ENCODE measurements at regions not wholly inside any gene's neighbourhood (a gene's known extent, or its start where the extent isn't known, plus 50 kb on each side); places are given as distances from the start of the nearest gene placed in this dataset.

DNA sequence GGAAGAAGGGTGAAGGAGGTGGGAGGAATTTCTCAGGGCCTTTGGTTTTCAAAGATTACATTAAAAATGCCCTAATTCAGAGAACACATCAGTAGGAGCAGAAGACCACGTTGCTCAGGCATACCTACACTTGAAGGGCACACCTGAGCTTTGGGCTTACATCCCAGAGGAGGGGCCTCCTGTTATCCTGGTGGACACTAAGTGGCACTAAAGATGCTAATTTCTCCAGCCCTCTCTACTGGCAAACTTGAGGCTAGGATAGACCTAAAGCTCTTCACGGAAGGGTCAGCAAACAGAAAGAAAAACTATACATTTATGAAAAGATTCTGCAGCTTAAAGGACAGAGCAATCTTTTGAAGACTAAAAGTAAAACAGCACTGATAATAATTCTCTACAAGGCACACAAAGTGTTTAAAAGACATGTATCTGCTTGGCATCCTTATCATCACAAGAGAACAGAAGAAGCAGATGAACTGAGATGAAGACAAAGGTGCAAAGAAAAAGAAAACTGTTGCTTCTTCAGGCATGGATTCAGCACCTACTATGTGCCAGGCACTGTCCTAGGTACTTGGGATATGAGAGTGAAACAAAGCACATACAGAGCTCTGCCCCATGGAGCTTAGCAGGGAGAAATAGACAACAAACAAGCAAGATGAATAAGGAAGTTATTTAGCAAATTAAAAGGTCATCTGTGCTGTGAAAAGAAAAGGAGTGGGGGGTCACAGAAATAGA lies 137.5 kb downstream of the NUAK1 start (continued):
- TF ChIP-seq, protein P1, sequence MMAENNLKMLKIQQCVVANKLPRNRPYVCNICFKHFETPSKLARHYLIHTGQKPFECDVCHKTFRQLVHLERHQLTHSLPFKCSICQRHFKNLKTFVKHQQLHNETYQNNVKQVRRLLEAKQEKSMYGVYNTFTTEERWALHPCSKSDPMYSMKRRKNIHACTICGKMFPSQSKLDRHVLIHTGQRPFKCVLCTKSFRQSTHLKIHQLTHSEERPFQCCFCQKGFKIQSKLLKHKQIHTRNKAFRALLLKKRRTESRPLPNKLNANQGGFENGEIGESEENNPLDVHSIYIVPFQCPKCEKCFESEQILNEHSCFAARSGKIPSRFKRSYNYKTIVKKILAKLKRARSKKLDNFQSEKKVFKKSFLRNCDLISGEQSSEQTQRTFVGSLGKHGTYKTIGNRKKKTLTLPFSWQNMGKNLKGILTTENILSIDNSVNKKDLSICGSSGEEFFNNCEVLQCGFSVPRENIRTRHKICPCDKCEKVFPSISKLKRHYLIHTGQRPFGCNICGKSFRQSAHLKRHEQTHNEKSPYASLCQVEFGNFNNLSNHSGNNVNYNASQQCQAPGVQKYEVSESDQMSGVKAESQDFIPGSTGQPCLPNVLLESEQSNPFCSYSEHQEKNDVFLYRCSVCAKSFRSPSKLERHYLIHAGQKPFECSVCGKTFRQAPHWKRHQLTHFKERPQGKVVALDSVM (CRISPR knock-in tag; IDR thresholded peaks at IDR 0.05): no peak
- no peak for TF ChIP-seq KMT2B (CRISPR knock-in tag; IDR thresholded peaks at IDR 0.05)
- TF ChIP-seq ZNF382 (CRISPR knock-in tag; IDR thresholded peaks at IDR 0.05; ENCODE audit: borderline replicate concordance): no peak

DNA sequence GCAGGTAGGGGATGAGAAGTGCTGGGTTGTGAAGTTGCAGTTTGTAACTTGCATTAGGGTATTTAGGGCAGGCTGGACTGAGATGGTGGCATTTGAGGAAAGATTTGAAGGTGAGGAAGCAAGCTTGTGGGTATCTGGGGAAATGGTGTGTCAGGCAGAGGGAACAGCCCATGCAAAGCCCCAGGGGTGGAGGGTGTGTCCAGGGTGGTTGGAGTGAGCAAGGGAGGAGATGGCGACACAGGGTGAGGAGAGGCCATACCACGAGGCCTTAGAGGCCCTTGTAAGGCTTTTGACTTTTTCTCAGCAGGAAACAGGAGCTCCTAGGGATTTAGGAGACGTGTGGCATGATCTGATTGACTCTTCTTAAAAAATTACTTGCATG lies 136.9 kb downstream of the NUAK1 start:
- Histone ChIP-seq H4K20me1 (ENCODE audit: insufficient read depth, low read length) (no peaks in the 10 kb centered on the region), H3K27ac (ENCODE audit: extremely low read length, insufficient read depth, low read length) (no peak overlapping the region), H3K9me3 (ENCODE audit: low read length) (no peaks in the 10 kb centered on the region), H3K27me3 (ENCODE audit: control insufficient read depth in 1 of 2, insufficient read depth in 2 of 2, low read length in 2 of 2) (no peaks in the 10 kb centered on the region; a peak in 1 of 5 replicates), H3K4me1 (ENCODE audit: insufficient read depth, low read length) (no peaks in the 10 kb centered on the region), H3K4me3 (replicated peaks in 1 of 3; ENCODE audit: insufficient read depth in 1 of 3, low read depth in 2 of 3, low read length in 3 of 3) (no peak overlapping the region), H3K79me2 (ENCODE audit: insufficient read depth, low read length) (no peaks in the 10 kb centered on the region), H3K4me2 (ENCODE audit: low read depth, low read length) (no peak overlapping the region), H2AFZ (ENCODE audit: low read length) (no peak overlapping the region), H3K9ac (ENCODE audit: insufficient read depth, low read depth, low read length) (no peak overlapping the region), H3K36me3 (replicated peaks in 1 of 2; ENCODE audit: control insufficient read depth in 1 of 2, insufficient read depth in 2 of 2, low read length in 2 of 2) (no peaks in the 10 kb centered on the region)
- intact Hi-C loops (cut with micrococcal nuclease; ENCODE audit: unreplicated experiment) (no loop called here), in situ Hi-C loops (cut with HindIII; ENCODE audit: extremely low pct_ligation_motif_present, low pct_unique_long_range_greater_than_20kb) (no loop called here)
- 7% methylated on average over 3 of the region's 3 CpGs for WGBS (ENCODE audit: low lambda C conversion rate)
- POLR2A ChIA-PET: no interaction called here
- no TSS peak for BruUV-seq (replicated peaks)
- CTCF ChIA-PET (ENCODE audit: low intra/inter-chr PET ratio, low total read pairs): no interaction called here
- TF ChIP-seq NBN (conservative IDR thresholded peaks at IDR 0.05): no peak
- no peak for TF ChIP-seq ZNF607 (CRISPR knock-in tag; IDR thresholded peaks at IDR 0.05; ENCODE audit: borderline replicate concordance)
- no peak for TF ChIP-seq REXO4 (CRISPR knock-in tag; IDR thresholded peaks at IDR 0.05; ENCODE audit: borderline replicate concordance)
- TF ChIP-seq MYNN (CRISPR knock-in tag; IDR thresholded peaks at IDR 0.05; ENCODE audit: low read depth): no peak
- no peak for TF ChIP-seq ZSCAN25 (CRISPR knock-in tag; IDR thresholded peaks at IDR 0.05)
- TF ChIP-seq NCOA5 (CRISPR knock-in tag; IDR thresholded peaks at IDR 0.05): no peak
- no peak for TF ChIP-seq HNRNPH1 (optimal IDR thresholded peaks at IDR 0.05; ENCODE audit: low read depth, low read length)
- no peak for TF ChIP-seq DR1 (CRISPR knock-in tag; IDR thresholded peaks at IDR 0.05)
- no peak for TF ChIP-seq CEBPB (IDR thresholded peaks at IDR 0.05; ENCODE audit: borderline replicate concordance, low read depth, low read length)
- TF ChIP-seq CCAR2 (optimal IDR thresholded peaks at IDR 0.05; ENCODE audit: low read depth, low read length): no peak
- no peak for TF ChIP-seq ZNF7 (CRISPR knock-in tag; IDR thresholded peaks at IDR 0.05)
- TF ChIP-seq ZBTB21 (CRISPR knock-in tag; IDR thresholded peaks at IDR 0.05): no peak
- no peak for TF ChIP-seq SP5 (CRISPR knock-in tag; IDR thresholded peaks at IDR 0.05; ENCODE audit: borderline replicate concordance, low read depth)
- TF ChIP-seq, protein P2, sequence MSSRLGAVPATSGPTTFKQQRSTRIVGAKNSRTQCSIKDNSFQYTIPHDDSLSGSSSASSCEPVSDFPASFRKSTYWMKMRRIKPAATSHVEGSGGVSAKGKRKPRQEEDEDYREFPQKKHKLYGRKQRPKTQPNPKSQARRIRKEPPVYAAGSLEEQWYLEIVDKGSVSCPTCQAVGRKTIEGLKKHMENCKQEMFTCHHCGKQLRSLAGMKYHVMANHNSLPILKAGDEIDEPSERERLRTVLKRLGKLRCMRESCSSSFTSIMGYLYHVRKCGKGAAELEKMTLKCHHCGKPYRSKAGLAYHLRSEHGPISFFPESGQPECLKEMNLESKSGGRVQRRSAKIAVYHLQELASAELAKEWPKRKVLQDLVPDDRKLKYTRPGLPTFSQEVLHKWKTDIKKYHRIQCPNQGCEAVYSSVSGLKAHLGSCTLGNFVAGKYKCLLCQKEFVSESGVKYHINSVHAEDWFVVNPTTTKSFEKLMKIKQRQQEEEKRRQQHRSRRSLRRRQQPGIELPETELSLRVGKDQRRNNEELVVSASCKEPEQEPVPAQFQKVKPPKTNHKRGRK (CRISPR knock-in tag; IDR thresholded peaks at IDR 0.05): no peak
- FAIRE-seq: no peak
- no peak for ATAC-seq
- no peak for DNase-seq (ENCODE audit: low spot score)
